Superior temporal gyrus (tissue), 1 donor: ENCODE measurements at regions not wholly inside any gene's neighbourhood (a gene's known extent, or its start where the extent isn't known, plus 50 kb on each side); places are given as distances from the start of the nearest gene placed in this dataset.
A peak's percentile ranks its signal among the peaks of the same experiment; 100 is the strongest.

ENCODE experiments used
- DNase-seq: peaks from one replicate; pipeline ENCODE4 v3.0.0-alpha.2; 2016; ENCODE audit errors: extremely low spot score

DNA sequence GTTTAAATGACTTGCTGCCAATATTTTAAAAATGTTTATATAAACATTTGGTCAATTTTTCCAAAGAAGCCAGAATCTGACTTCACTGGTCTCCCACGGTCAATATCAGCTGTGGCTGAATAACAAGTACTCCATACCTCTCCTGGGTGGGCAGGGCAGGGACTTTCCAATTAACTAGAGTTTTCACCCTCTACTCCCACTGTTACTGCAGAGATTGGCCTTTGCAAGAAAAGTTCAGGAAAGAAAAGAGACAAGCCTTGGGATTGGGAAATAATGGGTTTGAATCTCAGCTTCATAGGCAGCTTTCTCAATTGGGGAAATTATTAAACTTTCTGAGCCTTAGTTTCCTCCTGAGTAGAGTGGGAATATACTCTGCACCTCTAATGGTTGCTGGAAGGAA lies 236.9 kb downstream of the PRL start:
- no peak for DNase-seq

DNA sequence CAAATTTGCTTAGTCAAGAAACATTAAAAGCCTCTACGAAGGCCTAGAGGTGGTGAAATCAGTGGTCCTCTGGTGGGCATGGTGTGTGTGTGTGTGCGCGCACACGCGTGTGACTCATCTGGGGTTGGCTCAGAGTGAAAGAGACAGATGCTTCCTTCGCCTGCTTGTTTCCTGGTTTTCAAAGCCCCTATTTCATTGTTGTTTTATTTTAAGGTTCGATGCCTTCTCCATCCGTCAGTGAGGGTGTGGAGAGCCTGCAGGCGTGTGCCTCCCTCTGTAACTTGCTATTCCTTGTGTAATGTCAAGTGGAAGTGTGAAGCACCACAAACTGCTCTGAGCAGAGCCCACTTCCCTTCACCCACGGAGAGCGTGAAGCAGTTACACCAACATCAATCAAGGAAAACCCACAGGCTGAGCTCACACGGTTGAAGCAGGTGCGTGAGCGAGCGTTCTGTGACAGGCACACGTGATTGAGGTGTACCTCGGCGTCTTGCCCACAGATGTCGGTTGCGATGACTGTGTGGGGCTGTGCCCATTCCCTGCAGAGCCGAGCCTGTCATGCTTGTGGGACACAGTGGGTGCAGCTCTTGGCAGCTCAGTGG lies 233.9 kb downstream of the PRL start:
- DNase-seq, result no peak

GRCh38 chr6:22064558-22064957 lies 232.3 kb downstream of the PRL start:
- DNase-seq, result no peak

DNA sequence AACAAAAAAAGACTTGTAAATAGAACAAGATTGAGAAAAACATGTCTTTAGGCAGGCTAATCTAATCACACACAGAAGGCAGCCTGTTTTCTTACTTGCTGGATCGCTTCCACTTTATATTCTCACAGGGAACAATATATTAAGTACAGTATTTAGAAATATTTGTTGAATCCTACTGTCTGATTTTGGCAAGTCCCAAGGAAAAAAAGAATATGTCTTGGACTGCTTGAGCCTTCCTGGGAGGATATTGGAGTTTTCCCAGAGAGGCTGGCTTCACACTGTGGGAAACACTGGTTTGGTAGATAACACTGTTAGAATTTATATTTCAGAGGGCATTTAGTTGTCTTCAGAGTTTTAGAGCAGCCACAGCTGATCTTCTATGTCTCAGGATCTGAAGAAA lies 229.7 kb downstream of the PRL start:
- no peak for DNase-seq

GRCh38 chr6:22067671-22068070 lies 229.2 kb downstream of the PRL start:
- no peak for DNase-seq

GRCh38 chr6:22068561-22069305 lies 228.1 kb downstream of the PRL start:
- DNase-seq, result no peak

DNA sequence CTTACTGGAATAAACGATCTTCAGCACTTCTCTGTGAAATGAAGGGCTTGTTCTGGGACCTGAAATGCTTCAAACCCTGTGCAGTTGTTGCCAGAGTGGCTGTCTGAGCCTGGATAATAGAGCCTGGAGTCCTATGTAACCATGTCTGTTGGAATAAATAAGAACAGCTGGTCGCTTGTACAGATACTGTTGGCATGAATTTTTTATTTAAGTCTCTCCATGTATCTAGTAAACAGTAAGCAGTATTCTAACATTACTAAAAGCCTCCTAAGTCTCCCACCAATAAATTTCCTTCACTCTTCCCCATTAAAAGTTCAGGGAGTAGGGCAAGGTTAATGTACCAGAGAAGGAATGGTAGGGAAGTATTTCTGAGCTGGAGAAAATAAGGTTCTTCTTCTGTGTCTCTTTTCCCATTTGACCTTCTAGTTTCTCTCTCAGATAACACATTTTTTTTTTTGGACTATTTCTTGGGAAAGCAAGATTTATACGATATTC lies 227.5 kb downstream of the PRL start:
- no peak for DNase-seq

GRCh38 chr6:22071270-22072041 lies 225.4 kb downstream of the PRL start:
- DNase-seq, result peak; percentile 23

GRCh38 chr6:22072949-22073348 lies 223.9 kb downstream of the PRL start:
- DNase-seq, result no peak

- no peak for DNase-seq
These were observed 223.2 kb downstream of the PRL start for GRCh38 chr6:22073516-22074198.

- no peak for DNase-seq
These were observed 218.5 kb downstream of the PRL start for GRCh38 chr6:22078288-22078687.

DNA sequence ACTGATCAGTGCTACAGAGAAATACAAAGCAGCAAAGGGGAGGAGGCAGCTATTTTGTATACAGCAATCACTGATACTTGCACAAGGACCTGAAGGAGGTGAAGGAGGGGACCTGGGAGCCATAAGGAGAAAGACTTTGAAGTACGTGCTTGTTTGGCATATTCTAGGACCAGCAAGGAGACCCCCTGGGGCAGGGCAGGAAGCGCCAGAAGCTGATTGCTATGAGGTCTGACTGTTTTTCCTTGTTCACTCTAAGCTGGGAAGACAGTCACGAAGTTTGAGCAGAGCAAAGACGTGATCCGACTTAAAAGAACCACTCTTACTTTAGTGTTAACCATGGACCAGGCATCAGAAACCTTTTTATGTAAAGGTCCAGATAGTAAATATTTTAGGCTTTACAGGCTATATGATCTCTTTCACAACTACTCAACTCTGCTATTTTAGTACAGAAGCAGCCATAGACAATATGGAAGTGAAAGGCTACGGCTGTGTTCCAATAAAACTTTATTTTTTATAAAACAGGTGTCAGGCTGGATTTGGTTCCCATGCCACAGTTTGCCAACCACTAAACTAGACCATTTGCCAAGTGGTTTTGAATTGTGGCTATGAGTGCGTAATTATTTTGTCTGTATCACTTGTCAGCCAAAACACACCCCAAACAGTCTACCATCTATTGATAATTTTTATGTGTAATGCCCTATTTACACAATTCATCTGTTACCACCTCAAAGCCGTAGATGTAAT lies 217.9 kb downstream of the PRL start:
- DNase-seq, result no peak

GRCh38 chr6:22079783-22080182 lies 217.1 kb downstream of the PRL start:
- DNase-seq, result no peak

DNA sequence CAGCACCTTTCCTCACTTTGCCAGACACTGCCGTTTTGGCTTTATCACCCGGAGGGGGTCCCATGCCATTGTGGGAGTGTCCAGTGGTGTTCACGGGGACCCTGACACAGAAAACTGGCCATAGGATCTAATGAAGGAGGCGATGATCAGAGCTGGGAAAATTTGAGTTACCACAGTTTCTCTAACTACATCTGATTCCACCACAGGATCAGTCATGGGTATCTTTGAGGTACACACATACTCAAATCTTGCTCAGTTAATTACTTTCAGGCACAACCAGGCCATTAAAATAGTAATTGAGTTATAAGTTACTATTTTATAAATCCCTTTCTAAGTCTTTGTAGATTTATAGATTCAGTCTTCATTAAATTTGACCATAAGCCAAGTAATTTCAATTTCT lies 215.1 kb downstream of the PRL start:
- DNase-seq, result no peak

DNA sequence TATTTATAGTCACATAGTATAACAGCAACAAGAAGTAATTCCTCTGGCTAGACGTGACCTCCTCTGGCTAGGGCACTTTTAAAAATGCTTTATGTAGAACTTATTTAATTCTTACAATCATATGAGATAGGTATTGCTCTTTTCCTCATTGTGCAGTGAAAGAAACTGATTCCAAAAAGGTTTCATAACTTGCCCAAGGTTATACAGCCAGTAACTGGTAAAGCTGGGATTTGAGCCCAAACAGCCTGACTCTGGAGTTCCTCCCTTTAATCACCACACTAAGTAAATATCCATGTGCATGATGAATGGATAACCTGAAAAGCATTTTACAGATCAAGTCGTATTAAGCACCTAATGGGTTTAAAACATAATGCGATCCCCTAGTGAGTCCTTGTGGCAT lies 214.6 kb downstream of the PRL start:
- DNase-seq, result no peak

DNA sequence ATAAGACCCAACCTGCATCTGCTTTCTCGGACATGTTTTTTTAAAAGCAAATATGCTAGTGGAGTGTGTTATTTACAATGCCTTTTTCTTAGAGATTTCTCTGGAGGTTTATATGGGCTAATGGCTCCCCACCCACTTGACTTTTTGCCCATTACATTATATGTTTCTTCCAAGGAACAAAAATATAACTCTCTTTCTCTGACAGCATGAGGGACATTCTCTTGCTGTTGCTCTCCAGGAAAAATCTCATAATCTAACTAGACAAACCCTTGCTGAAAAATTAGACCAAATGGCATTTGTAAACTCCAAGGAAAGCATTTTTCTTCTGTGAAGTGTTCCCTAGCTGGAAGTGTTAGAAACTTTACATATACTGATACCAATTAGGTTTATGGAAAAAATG lies 213.7 kb downstream of the PRL start:
- no peak for DNase-seq

DNA sequence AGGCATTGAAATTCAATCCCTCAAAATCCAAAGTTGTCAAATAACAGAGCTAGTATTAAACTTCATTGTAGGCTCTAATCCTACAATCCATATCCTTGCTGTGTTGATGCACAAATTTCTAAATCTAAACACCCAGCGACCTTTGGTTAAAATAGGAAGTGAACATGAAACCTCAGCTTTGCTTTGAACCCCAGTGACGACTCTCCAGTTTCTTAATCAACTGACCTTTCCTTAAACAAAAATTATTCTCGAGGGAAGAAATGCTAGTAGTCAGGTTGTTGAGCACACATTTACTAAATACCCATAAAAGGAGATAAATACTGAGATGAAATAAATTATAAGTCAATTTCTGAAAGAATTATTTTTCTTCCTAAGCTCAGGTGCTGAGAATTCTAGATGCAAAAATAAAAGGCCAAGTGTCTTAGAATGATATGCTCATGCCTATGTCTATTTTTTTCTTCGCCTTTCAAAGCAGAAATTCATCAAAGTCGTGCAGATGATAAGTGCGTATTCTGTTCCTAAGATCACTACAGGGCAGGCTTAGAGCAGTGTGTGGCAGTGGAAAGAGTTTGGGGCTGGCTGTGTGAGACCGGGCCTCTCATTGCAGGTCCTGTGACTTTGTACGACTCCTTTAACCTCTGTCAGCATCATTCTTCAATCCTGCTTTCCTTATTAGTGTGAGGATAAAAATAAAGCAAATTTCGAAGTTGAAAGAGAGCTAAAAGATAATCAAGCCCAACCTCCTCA lies 208.7 kb downstream of the PRL start:
- DNase-seq, result no peak

GRCh38 chr6:22091424-22091948 lies 205.3 kb downstream of the PRL start:
- no peak for DNase-seq

DNA sequence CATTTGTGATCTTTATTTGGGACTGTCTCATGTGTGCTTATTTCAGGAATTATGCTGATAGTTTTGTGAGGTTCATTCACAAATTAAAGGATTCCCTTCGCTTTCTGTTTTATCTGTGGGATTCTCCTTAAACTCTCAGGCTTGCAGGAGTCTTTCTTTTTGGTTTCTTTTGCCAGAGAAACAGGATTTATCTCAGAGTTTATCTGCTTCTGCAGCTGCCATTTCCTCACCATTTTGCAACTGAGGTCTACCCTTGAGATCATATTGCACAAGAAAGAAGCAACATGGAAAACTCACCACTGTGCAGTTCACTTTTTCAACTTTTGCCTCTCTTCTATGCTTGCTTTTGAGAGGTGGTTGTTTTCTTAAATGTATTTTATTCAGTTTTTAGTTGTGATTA lies 201.0 kb downstream of the PRL start:
- DNase-seq, result no peak

GRCh38 chr6:22098601-22099031 lies 198.2 kb downstream of the PRL start:
- no peak for DNase-seq
